ENCODE measurements at regions not wholly inside any gene's neighbourhood (a gene's known extent, or its start where the extent isn't known, plus 50 kb on each side); places are given as distances from the start of the nearest gene placed in this dataset.

GRCh38 chr9:29422438-29422837 is 1849.2 kb upstream of the C9orf72 start:
- TF ChIP-seq EZH2 (IDR thresholded peaks at IDR 0.05; ENCODE audit: low read length) = no peak
- TF ChIP-seq CTCF (optimal IDR thresholded peaks at IDR 0.05 in 1 of 3, IDR thresholded peaks at IDR 0.05 in 1 of 3, conservative IDR thresholded peaks at IDR 0.05 in 1 of 3; ENCODE audit: extremely low read depth in 1 of 3, insufficient read depth in 2 of 3, low read length in 3 of 3) = no peak

Data from keratinocyte (primary cell).